ENCODE measurements at regions not wholly inside any gene's neighbourhood (a gene's known extent, or its start where the extent isn't known, plus 50 kb on each side); places are given as distances from the start of the nearest gene placed in this dataset.

DNA sequence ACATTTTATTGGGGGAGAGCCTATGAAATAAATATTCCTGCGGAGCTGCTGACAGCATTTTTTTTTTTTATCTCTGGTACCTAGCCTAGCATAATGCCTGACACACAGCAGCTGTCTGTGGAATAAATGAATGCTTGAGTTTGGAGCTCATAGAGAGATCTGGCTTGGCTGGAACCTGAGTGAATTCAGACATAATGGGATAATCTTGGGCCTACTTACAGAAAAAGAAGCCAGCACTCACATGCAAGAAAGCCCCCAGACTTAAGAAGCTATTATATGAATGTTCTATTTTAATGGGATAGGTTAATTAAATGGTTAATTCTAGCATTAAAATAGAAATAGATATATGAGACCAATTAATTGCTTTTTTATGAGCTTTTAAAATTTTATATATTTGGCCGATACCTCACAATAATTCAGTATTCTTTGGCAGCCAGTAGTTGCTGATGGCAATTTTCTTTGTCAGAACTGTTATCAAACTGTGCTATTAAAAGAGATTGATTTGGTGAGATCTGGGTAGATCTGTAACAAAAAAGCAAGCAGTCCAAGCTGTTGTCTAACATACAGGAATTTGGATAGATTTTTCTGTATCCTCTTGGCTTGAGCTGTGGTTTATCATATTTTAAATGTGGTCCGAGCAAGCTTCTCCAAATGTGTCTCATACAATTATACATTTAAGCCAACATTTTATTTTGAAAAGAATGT, 654.2 kb downstream of the PCDH7 start:
- WGBS (ENCODE audit: extremely low coverage, insufficient read length, low lambda C conversion rate) = no CpG with 5 or more reads among the region's 3 CpGs
- TF ChIP-seq, protein P1, sequence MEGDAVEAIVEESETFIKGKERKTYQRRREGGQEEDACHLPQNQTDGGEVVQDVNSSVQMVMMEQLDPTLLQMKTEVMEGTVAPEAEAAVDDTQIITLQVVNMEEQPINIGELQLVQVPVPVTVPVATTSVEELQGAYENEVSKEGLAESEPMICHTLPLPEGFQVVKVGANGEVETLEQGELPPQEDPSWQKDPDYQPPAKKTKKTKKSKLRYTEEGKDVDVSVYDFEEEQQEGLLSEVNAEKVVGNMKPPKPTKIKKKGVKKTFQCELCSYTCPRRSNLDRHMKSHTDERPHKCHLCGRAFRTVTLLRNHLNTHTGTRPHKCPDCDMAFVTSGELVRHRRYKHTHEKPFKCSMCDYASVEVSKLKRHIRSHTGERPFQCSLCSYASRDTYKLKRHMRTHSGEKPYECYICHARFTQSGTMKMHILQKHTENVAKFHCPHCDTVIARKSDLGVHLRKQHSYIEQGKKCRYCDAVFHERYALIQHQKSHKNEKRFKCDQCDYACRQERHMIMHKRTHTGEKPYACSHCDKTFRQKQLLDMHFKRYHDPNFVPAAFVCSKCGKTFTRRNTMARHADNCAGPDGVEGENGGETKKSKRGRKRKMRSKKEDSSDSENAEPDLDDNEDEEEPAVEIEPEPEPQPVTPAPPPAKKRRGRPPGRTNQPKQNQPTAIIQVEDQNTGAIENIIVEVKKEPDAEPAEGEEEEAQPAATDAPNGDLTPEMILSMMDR (conservative IDR thresholded peaks at IDR 0.05) = no peak
- Histone ChIP-seq H4K5ac (ENCODE audit: insufficient read length, low read depth, low read length) (no peak overlapping the region), H3K23me2 (ENCODE audit: insufficient read length, low read depth, low read length, poor library complexity, severe bottlenecking) (no peaks in the 10 kb centered on the region), H2AK5ac (ENCODE audit: insufficient read length, low read length) (no peak overlapping the region), H2BK15ac (ENCODE audit: low read depth, low read length) (no peak overlapping the region), H3K4me2 (ENCODE audit: insufficient read depth, insufficient read length, low read length) (no peak overlapping the region), H3K4me1 (ENCODE audit: insufficient read depth, low read length) (no peaks in the 10 kb centered on the region), H3K27me3 (ENCODE audit: insufficient read depth, low read length) (no peaks in the 10 kb centered on the region; the same call in 1 of the 2 replicates), H3K4ac (ENCODE audit: low read depth, low read length) (no peak overlapping the region), H3K79me2 (ENCODE audit: insufficient read depth, low read length) (no peaks in the 10 kb centered on the region), H2BK120ac (ENCODE audit: low read depth, low read length, poor library complexity, severe bottlenecking) (no peak overlapping the region), H3K18ac (ENCODE audit: insufficient read length, low read depth, low read length) (no peak overlapping the region), H4K8ac (replicated peaks; ENCODE audit: insufficient read length, low read depth, low read length) (no peak overlapping the region), H2BK20ac (ENCODE audit: low read depth, low read length, poor library complexity, severe bottlenecking) (no peak overlapping the region), H3K56ac (ENCODE audit: insufficient read length, low read depth, low read length) (no peak overlapping the region), H4K20me1 (ENCODE audit: control insufficient read depth, insufficient read depth, insufficient read length) (no peaks in the 10 kb centered on the region), H3K23ac (ENCODE audit: insufficient read length, low read depth, low read length) (no peak overlapping the region), H3K79me1 (ENCODE audit: insufficient read depth, low read depth, low read length, poor library complexity, severe bottlenecking) (no peaks in the 10 kb centered on the region), H3K9ac (ENCODE audit: extremely low read depth, insufficient read length, low read length) (no peak overlapping the region), H2BK12ac (ENCODE audit: insufficient read length, low read depth, low read length) (no peak overlapping the region), H3K9me3 (ENCODE audit: control insufficient read depth, low read depth, low read length) (no peaks in the 10 kb centered on the region), H3K14ac (ENCODE audit: insufficient read depth, low read length) (no peak overlapping the region), H2AFZ (ENCODE audit: low read length) (no peak overlapping the region), H4K91ac (ENCODE audit: insufficient read length, low read depth, low read length) (no peak overlapping the region), H2BK5ac (ENCODE audit: insufficient read length, low read length) (no peak overlapping the region), H3T11ph (ENCODE audit: low read length) (no peak overlapping the region), H3K27ac (ENCODE audit: insufficient read length, low read depth, low read length) (no peak overlapping the region)
- H3K4me1 Mint-ChIP-seq = no peaks in the 10 kb centered on the region
- H3K4me3 Mint-ChIP-seq = no peak overlapping the region
- H3K36me3 Mint-ChIP-seq (ENCODE audit: insufficient read depth in 1 of 3, low read depth in 3 of 3) = peaks cover 0 to 5% (median 2%) of the 10 kb centered on the region in 3 experiments; a peak in 2 of 7 replicates
- no peaks in the 10 kb centered on the region for H3K27me3 Mint-ChIP-seq (ENCODE audit: low read depth)
- no peak overlapping the region for H3K27ac Mint-ChIP-seq
- peaks cover 0 to 2% of the 10 kb centered on the region in 2 experiments; a peak in 2 of 5 replicates for H3K9me3 Mint-ChIP-seq
- no peak for DNase-seq

Data from H9 (cell line).